MCF 10A (cell line): ENCODE measurements at regions not wholly inside any gene's neighbourhood (a gene's known extent, or its start where the extent isn't known, plus 50 kb on each side); places are given as distances from the start of the nearest gene placed in this dataset.
"Not testable (repeated sequence)": the region's sequence is repeated elsewhere in the genome, so short reads cannot be mapped to it uniquely, and the experiment has no call there.

Experiments
- BruUV-seq: library from RNA; stranded (reverse); fragments of 400-500 nt; replicated peaks from 2 replicates; lab custom pipeline; 2021; lab: Mats Ljungman, UMichigan
- CTCF ChIA-PET: fragments of 300-600 bp; sonication (Branson Sonifier 250); formaldehyde crosslinking; extraction: SDS; loops from one replicate; lab custom pipeline; 2021; ENCODE audit warnings: antibody characterized with exemption, inconsistent platforms; lab: Yijun Ruan, JAX
- POLR2A ChIA-PET: fragments of 300-600, 350-650 bp; sonication (Branson Sonifier 250); formaldehyde crosslinking; extraction: SDS; loops from one replicate; lab custom pipeline; 2020; ENCODE audit warnings: antibody characterized with exemption, inconsistent platforms; lab: Yijun Ruan, JAX
- DNase-seq: peaks from one replicate; pipeline ENCODE4 v3.0.0-alpha.2; 2018; ENCODE audit not compliant: unreplicated experiment
- H3K27ac Mint-ChIP-seq: one replicate; pipeline ENCODE4 v1.8.0; 2022; ENCODE audit warnings: mild to moderate bottlenecking, low read depth, mixed read lengths; ENCODE audit not compliant: unreplicated experiment
- H3K27me3 Mint-ChIP-seq: one replicate; pipeline ENCODE4 v1.8.0; 2022; ENCODE audit warnings: mixed read lengths; ENCODE audit not compliant: insufficient read depth, unreplicated experiment
- H3K36me3 Mint-ChIP-seq: one replicate; pipeline ENCODE4 v1.8.0; 2022; ENCODE audit warnings: mild to moderate bottlenecking, moderate library complexity, mixed read lengths; ENCODE audit not compliant: insufficient read depth, unreplicated experiment
- H3K4me1 Mint-ChIP-seq: one replicate; pipeline ENCODE4 v1.8.0; 2022; ENCODE audit warnings: mixed read lengths; ENCODE audit not compliant: insufficient read depth, unreplicated experiment
- H3K4me3 Mint-ChIP-seq: one replicate; pipeline ENCODE4 v1.8.0; 2022; ENCODE audit warnings: mild to moderate bottlenecking, moderate library complexity, mixed read lengths; ENCODE audit not compliant: unreplicated experiment
- H3K9me3 Mint-ChIP-seq: one replicate; pipeline ENCODE4 v1.8.0; 2022; ENCODE audit warnings: mixed read lengths; ENCODE audit not compliant: unreplicated experiment
- intact Hi-C: fragments of 100-400 bp; cut with micrococcal nuclease; formaldehyde crosslinking; loops from 2 replicates; pipeline ENCODE4 v1.14.1; 2022

DNA sequence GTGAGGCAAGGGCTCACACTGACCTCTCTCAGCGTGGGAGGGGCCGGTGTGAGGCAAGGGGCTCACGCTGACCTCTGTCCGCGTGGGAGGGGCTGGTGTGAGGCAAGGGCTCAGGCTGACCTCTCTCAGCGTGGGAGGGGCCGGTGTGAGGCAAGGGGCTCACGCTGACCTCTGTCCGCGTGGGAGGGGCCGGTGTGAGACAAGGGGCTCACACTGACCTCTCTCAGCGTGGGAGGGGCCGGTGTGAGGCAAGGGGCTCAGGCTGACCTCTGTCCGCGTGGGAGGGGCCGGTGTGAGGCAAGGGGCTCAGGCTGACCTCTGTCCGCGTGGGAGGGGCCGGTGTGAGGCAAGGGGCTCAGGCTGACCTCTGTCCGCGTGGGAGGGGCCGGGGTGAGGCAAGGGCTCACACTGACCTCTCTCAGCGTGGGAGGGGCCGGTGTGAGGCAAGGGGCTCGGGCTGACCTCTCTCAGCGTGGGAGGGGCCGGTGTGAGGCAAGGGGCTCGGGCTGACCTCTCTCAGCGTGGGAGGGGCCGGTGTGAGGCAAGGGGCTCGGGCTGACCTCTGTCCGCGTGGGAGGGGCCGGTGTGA, 315.0 kb downstream of the OR4F29 start:
- H3K9me3 Mint-ChIP-seq, POLR2A ChIA-PET, H3K4me1 Mint-ChIP-seq, intact Hi-C loops, H3K36me3 Mint-ChIP-seq, DNase-seq, H3K27me3 Mint-ChIP-seq, BruUV-seq, CTCF ChIA-PET, H3K27ac Mint-ChIP-seq, H3K4me3 Mint-ChIP-seq: not testable (repeated sequence)

DNA sequence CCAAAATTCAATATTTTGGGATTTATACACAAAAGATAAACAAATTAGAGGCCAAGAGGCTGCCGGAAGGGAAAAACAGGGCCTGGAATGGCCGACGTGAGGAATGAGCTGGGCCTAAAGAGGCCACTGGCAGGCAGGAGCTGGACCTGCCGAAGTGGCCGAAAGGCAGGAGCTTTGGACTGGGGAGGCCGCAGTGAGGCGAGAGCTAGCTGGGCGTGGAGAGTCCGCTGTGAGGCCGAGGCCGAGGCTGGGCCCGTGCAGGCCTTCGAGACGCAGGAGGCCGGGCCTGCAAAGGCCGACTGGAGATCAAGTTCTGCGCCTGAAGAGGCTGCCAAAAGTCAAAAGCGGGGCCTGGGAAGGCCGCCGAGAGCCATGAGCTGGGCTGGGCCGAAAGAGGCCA, 316.5 kb downstream of the OR4F29 start:
- H3K27me3 Mint-ChIP-seq, H3K4me3 Mint-ChIP-seq, H3K4me1 Mint-ChIP-seq, BruUV-seq, H3K27ac Mint-ChIP-seq, H3K9me3 Mint-ChIP-seq, DNase-seq, CTCF ChIA-PET, POLR2A ChIA-PET, H3K36me3 Mint-ChIP-seq, intact Hi-C loops: not testable (repeated sequence)

DNA sequence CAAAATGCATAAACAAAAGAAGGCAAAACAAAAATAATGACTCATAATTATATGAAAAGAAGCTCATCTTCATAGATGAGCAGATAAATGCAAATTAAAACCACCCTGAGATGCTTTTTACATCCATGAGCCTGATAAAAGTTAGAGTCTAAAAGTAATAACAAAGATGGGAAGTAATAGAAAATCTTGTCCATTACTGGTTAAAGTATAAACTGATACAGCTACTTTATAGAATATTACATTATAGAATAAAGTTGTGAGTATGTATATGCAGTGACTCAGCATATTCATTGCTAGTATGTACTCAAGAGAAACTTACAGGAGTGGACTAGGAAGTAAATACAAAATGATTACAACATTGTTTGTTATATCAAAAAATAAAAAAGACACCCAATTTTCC, 333.0 kb downstream of the OR4F29 start:
- intact Hi-C loops, CTCF ChIA-PET, H3K9me3 Mint-ChIP-seq, H3K36me3 Mint-ChIP-seq, BruUV-seq, H3K4me3 Mint-ChIP-seq, H3K4me1 Mint-ChIP-seq, H3K27ac Mint-ChIP-seq, DNase-seq, POLR2A ChIA-PET, H3K27me3 Mint-ChIP-seq: not testable (repeated sequence)

DNA sequence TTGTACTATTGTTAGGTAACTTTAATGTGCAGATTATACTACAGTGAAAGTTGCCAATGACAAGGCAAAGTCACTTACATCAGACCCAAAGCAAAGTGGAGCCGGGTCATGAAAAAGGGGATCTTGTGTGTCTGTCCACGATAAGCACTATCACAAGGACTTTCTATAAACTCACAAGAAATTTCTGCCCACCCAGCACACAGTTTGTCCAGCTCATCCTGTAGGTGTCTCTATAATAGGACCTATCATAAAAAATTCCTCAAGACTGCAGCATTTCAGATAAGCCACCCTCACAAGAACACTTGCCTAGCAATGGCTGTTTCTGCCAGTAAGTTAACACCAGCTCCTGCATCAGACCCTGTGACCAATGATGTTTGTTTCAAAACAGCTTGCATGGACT, 335.9 kb downstream of the OR4F29 start:
- POLR2A ChIA-PET, H3K4me3 Mint-ChIP-seq, H3K27me3 Mint-ChIP-seq, BruUV-seq, H3K4me1 Mint-ChIP-seq, H3K27ac Mint-ChIP-seq, DNase-seq, CTCF ChIA-PET, H3K9me3 Mint-ChIP-seq, intact Hi-C loops, H3K36me3 Mint-ChIP-seq: not testable (repeated sequence)

DNA sequence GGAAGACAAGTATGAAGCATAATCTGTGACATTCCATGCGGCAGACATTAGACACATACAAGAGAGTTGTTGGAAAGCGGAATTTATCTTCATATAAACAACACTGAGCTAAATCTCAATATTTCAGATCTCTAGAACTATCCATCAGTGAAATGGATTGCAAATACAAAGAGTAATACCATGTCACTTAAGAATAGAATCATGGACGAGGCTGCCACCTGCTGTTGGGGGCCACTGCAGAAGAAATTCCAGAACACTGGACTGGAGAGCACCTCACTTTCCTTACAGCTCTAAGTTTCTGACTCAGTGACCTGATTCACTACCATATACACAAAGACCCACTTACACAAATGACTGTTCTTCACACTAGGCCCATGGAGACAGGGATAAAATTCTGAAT, 346.7 kb downstream of the OR4F29 start:
- H3K9me3 Mint-ChIP-seq, H3K4me3 Mint-ChIP-seq, intact Hi-C loops, DNase-seq, POLR2A ChIA-PET, H3K36me3 Mint-ChIP-seq, CTCF ChIA-PET, H3K4me1 Mint-ChIP-seq, BruUV-seq, H3K27ac Mint-ChIP-seq, H3K27me3 Mint-ChIP-seq: not testable (repeated sequence)

DNA sequence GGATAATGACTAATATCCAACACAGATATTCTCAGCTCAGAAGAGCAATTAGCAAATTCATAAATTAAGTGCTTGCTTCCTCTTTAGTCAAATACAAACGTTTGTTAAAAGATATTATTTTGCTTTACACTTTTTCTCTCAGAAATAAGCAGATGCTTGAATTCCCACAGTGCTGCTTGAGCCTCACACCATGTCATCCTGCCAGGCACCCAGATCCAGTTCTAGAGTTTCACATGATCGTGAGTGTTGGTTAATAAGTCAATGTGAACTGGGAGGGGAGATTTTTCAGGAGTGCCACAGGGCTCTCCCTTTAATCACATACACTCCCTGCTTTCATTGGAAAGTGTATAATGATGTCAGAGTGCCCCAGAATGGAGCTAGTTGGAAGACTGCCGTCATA, 352.0 kb downstream of the OR4F29 start:
- CTCF ChIA-PET, H3K4me1 Mint-ChIP-seq, H3K27ac Mint-ChIP-seq, DNase-seq, intact Hi-C loops, POLR2A ChIA-PET, H3K27me3 Mint-ChIP-seq, H3K36me3 Mint-ChIP-seq, H3K9me3 Mint-ChIP-seq, BruUV-seq, H3K4me3 Mint-ChIP-seq: not testable (repeated sequence)

DNA sequence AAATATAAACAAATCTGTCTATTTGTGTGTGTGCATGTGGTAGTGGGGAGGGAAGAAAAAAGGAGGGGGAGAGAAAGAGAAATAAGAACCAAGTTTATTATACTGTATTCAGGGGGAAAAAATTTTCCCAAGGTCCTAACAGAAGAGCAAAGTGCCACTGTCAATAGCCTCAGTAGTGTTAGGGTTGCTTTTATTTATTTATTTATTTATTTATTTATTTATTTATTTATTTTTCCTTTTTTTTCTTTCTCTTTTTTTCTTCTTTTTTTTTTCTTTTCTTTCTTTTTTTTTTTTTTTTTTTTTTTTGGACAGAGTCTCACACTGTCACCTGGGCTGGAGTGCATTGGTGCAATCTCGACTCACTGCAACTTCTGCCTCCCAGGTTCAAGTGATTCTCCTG, 352.7 kb downstream of the OR4F29 start:
- H3K36me3 Mint-ChIP-seq, POLR2A ChIA-PET, CTCF ChIA-PET, DNase-seq, BruUV-seq, H3K4me1 Mint-ChIP-seq, H3K4me3 Mint-ChIP-seq, H3K27ac Mint-ChIP-seq, intact Hi-C loops, H3K9me3 Mint-ChIP-seq, H3K27me3 Mint-ChIP-seq: not testable (repeated sequence)

DNA sequence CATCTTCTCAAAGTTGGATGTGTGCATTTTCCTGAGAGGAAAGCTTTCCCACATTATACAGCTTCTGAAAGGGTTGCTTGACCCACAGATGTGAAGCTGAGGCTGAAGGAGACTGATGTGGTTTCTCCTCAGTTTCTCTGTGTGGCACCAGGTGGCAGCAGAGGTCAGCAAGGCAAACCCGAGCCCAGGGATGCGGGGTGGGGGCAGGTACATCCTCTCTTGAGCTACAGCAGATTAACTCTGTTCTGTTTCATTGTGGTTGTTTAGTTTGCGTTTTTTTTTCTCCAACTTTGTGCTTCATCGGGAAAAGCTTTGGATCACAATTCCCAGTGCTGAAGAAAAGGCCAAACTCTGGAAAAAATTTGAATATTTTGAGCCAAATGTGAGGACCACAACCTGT, 360.2 kb downstream of the OR4F29 start:
- peaks cover 11% of the 10 kb centered on the region for H3K27me3 Mint-ChIP-seq
- CTCF ChIA-PET, H3K4me3 Mint-ChIP-seq, intact Hi-C loops, H3K27ac Mint-ChIP-seq, BruUV-seq, H3K36me3 Mint-ChIP-seq, H3K4me1 Mint-ChIP-seq, POLR2A ChIA-PET, H3K9me3 Mint-ChIP-seq, DNase-seq: not testable (repeated sequence)

DNA sequence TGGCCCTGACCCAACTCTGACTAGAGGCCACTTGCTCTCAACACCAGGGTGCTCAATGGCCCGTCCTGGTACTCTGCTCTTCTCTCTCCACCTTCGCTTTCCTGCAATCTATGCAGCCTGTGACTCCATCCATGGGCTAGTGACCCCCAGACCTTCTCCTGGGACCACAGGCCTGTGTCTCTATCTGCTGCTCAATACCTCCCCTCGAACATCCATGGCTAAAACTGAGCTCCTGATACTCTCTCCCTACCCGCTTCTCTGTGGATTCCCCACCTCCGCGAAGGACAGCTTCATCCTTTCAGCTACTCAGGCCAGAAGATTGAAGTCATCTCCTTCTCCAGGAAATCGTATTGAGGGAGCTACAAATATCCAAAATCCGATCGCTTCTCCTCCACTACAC, 363.4 kb downstream of the OR4F29 start:
- H3K27me3 Mint-ChIP-seq, result peaks cover 21% of the 10 kb centered on the region
- H3K9me3 Mint-ChIP-seq, BruUV-seq, H3K27ac Mint-ChIP-seq, H3K36me3 Mint-ChIP-seq, POLR2A ChIA-PET, H3K4me3 Mint-ChIP-seq, H3K4me1 Mint-ChIP-seq, intact Hi-C loops, CTCF ChIA-PET, DNase-seq: not testable (repeated sequence)

DNA sequence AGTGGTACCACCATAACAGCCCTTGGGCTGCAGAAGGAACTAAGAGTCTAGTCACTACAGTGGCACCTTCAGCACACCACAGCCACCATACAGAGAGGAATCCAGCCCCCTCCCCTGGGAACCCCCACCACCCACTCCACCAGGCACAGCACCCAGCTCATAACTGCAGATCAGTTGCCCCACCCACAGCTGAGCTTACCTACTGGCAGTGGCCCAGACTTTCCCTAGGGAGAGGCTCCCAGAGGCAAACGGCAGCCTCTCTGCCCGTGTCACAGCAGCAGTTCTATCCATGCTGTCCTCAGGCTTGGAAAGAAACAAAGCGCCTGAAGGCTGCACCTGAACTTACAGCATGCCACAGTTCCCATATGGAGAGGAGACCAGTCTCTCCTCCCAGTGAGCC, 372.3 kb downstream of the OR4F29 start:
- BruUV-seq, CTCF ChIA-PET, intact Hi-C loops, H3K4me1 Mint-ChIP-seq, DNase-seq, POLR2A ChIA-PET, H3K4me3 Mint-ChIP-seq, H3K27ac Mint-ChIP-seq, H3K9me3 Mint-ChIP-seq, H3K36me3 Mint-ChIP-seq: not testable (repeated sequence)
- peaks cover 11% of the 10 kb centered on the region for H3K27me3 Mint-ChIP-seq
